Retinal pigment epithelial cell (primary cell): ENCODE measurements at regions not wholly inside any gene's neighbourhood (a gene's known extent, or its start where the extent isn't known, plus 50 kb on each side); places are given as distances from the start of the nearest gene placed in this dataset.

Source experiments
- DNase-seq: peaks from one replicate; pipeline ENCODE4 v3.0.0-alpha.2; 2010; ENCODE audit warnings: low read depth
- H3K4me3 ChIP-seq: 2 replicates; pipeline ENCODE4 v1.5.1; 2011; ENCODE audit warnings: mild to moderate bottlenecking, low read length, control low read depth, moderate library complexity
- CTCF ChIP-seq: conservative IDR thresholded peaks from 2 replicates; pipeline ENCODE4 v1.5.1; 2011; ENCODE audit warnings: low read depth, low read length, control low read depth, inconsistent platforms

GRCh38 chr7:155153676-155154075, 83.6 kb downstream of the HTR5A start:
- no peak for DNase-seq
- H3K4me3 ChIP-seq = no peak overlapping the region
- no peak for TF ChIP-seq CTCF

DNA sequence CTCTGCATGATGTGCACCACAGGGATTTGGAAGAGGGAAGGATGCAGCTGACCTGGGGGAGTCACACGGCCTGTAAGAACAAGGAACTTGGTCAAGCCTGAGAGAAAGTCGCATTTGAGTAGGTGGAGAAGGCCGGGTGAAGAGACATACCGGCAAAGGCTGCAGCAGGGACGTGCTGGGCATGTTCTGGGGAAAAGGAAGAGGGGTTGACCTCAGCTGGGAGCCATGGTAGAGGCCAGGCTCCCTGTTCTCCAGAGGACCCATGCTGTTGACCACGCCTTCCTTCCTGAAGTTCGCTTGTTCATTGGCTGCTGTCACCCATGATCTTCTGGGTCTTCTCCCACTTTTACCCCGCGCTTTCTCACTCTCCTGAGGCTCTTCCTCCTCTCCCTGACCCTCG, 84.5 kb downstream of the HTR5A start:
- TF ChIP-seq CTCF = no peak
- DNase-seq = no peak
- no peak overlapping the region for H3K4me3 ChIP-seq

DNA sequence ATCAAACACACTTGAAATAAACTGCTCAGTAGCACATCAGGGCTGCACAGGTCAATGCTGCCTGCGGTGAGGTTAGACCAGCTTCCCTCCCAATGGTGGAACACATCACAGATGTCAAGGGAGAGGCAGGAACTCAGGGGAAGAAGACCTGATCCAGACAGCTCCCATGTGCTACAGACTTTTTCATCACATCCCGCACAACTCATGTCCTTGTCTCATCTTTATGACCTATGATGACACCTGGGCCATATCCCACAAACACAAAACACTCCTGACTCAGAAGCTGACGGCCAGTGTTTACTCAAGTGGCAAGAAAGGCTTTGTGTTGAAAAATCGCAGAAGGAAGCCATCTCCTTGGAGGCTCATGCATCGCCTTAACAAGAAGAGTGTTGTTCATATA, 91.6 kb downstream of the HTR5A start:
- no peak for DNase-seq
- H3K4me3 ChIP-seq = no peak overlapping the region
- TF ChIP-seq CTCF = no peak

DNA sequence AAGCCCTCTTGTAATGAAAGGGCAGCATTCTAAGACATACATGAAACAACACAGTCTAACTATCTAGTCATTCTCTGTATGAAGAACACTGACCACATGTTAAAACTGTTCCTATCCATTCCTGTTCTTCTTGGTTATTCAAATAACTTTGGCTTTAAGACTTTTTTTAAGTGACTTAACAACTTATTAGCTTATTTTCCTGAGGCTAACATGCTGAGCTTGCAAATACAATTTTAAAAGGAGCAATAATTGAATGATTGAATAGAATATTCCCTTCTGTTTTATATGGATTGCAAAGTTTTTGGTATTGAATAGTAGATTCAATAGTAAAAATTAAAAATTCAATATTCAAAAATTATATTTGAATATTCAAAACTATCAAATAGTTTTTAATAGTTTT, 92.3 kb downstream of the HTR5A start:
- no peak for TF ChIP-seq CTCF
- no peak overlapping the region for H3K4me3 ChIP-seq

DNA sequence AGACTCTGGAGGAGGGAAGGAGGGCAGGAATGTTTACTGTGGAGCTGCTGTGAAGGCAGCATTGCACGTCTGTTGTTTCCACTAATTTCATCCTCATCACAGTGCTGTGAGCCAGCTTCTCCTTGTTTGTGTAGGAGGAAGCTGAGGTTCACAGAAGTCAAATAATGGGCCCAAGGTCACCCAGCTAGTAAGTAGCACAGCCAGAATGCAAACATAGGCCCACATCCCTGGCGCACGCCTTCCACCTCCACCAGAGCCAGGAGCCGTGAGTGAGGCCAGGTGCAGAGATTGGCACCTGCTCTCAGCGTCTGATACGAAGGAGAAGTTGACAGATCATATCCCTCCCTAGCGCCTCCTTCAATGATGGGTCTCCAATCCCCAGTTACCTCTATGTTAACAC, 93.6 kb downstream of the HTR5A start:
- H3K4me3 ChIP-seq = no peak overlapping the region
- no peak for TF ChIP-seq CTCF
- DNase-seq = no peak

More for the DNA sequence above, 92.3 kb downstream of the HTR5A start:
- DNase-seq = no peak

- no peak for DNase-seq
- no peak overlapping the region for H3K4me3 ChIP-seq
- TF ChIP-seq CTCF = no peak
Observed at GRCh38 chr7:155164316-155164715, 94.2 kb downstream of the HTR5A start.

DNA sequence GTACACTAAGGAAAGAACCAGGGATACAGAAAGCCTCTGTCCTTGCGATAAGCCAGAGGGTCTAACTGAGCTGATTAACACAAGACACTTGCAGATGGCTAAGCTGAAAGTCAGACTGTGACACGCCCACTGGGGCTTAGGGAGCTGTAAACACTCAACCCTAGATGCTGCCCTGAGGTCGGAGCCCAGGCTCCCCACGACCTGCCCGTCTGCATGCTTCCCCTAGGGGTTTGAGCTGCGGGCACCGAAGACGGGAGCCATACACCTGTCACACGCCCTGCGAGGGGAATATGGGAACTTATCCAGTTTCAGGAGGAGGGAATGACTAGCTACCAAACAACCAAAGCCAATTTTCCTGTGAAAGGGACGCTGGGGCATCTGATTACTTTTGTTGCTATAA, 96.0 kb downstream of the HTR5A start:
- no peak for DNase-seq
- H3K4me3 ChIP-seq = no peak overlapping the region
- TF ChIP-seq CTCF = no peak
